HG02678 (cell line): ENCODE measurements at regions not wholly inside any gene's neighbourhood (a gene's known extent, or its start where the extent isn't known, plus 50 kb on each side); places are given as distances from the start of the nearest gene placed in this dataset.
A peak's percentile ranks its signal among the peaks of the same experiment; 100 is the strongest.

ENCODE experiments used
- ATAC-seq: cut with Tn5 transposase; IDR thresholded peaks from one replicate; pipeline ENCODE4 v1.9.1; 2021; ENCODE audit warnings: mild to moderate bottlenecking, moderate library complexity; ENCODE audit not compliant: unreplicated experiment

DNA sequence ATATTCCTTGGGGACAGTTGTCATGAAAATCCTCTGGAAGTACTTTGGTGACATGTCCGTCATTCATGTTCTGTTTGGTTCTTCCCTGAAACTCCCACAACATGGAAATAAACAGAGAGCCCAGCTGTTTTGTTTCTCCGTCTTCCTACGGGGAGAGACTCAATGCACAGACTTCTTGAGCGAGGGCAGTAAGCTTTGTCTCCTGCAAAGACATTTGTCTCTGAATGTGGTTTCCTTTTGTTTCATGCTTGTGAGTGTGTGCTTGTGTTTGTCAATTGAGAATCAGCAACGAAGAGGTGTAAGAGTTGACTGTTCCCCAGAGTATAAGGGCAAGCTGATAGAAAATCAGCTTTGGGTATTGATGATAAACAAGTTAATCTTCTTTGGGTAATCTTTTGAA lies 643.0 kb upstream of the RBFOX1 start:
- no peak for ATAC-seq

DNA sequence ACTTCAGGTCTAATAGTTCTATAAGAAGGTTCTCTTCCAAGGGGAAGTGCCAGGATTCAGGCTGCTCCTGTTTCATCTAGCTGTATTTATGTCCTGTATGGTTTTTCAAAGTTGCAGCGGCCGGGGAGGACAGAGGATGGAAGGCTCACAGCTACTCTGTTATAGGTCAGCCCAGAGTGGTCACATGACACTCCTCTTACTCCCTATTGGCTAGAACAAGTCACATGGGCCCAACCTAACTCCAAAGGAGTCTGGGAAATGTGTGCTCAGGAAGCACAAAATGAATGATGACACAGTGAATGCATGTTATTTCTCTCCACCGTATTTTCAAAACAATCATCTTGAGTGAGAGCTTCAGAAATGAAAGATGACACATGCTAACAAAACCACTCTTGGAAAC lies 645.1 kb upstream of the RBFOX1 start:
- ATAC-seq = no peak

DNA sequence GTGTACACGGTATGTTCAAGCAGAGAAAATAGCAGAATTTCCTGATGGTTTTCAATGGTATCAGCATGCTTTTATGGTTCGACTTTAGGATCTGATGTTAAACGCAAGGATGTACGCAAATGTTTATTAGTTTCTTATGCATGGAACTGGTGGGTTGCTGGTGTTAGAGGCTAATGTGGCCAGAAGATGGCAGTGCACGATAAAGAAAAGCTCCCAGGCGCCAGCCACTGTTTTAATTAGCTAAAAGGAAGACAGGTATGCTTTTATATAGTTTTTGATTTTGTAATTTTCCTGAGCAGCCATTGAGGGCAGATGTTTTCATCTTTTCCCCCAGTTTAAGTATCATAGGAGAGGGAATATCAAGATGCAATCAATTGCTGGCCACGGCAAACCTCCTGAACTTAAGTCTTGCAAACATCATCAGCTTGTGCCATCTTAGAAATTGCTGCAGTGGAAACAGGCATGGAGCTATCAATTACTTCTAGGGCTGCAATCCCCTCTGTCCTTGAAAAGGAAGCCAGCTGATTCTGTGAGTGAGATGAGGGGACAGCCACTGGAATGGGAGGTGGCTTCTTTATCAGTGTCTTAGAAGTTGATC lies 648.5 kb upstream of the RBFOX1 start:
- no peak for ATAC-seq

- ATAC-seq = peak; percentile 47
These were observed 650.4 kb upstream of the RBFOX1 start for GRCh38 chr16:6682142-6682811.

DNA sequence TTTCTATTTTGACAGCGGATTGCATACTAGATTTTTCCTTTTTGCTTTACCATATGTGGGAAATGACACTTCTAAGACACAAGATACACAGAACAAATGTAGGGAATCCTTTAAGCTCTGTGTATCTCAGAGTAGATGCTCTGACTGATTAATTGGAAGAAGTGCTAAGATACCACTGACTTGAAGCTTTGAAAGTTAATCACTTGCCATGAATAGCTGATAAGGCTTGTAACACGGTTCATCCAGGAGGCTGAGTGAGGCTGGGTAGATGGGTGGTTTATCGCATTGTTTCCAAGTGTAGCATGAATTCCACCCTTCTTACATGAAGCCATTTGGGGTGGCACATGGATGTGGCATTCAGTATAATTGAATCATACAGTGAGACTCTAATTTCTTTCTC lies 654.1 kb upstream of the RBFOX1 start:
- no peak for ATAC-seq

DNA sequence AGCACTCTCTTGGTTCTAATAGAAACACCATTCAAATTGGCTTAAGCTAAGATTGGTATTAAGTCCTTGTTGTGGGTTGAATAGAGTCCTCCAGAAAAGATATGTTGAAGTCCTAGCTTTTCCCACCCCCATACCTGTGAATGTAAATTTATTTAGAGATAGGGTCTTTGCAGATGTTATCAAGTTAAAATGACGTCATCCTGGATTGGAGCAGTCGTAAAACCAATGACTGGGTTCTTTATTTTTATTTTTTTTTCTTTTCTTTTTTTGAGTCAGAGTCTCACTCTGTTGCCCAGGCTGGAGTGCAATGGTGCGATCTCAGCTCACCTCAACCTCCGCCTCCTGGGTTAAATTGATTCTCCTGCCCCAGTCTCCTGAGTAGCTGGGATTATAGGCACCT lies 658.6 kb upstream of the RBFOX1 start:
- ATAC-seq = no peak

GRCh38 chr16:6672507-6672906 lies 660.1 kb upstream of the RBFOX1 start:
- no peak for ATAC-seq

GRCh38 chr16:6667393-6667792 lies 665.3 kb upstream of the RBFOX1 start:
- no peak for ATAC-seq

DNA sequence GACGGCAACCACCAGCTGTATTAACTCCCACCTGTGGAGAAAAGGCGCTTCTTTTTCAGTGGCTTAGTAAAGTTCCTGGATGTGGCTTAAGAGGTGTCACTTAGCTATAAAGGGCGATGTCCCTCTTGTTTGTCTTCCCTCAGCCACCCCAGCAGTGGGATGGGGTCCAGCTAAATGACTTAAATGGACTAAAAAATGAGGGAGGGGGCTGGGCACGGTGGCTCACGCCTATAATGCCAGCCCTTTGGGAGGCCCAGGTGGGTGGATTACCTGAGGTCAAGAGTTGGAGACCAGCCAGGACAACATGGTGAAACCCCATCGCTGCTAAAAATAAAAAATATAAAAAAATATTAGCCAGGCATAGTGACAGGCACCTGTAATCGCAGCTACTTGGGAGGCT lies 667.5 kb upstream of the RBFOX1 start:
- no peak for ATAC-seq

DNA sequence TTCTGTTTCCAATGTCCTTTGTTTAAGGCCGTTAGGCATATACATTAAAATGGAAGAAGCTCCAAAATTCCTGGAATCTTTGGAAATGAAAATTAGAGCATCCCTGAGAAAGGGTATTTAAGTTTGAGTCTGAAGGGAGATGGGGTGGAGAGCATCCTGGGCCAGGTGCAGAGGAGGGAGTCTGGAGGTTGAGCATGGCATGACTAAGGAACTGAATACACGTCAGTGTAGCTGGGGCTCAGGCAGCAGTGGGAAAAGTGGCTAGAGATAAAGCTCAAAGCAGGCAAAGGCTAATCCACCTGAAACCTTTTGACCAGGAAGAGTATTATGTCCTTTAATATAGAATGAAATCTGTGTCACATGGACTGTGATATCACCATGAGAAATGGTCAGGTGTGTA lies 669.0 kb upstream of the RBFOX1 start:
- ATAC-seq = no peak

DNA sequence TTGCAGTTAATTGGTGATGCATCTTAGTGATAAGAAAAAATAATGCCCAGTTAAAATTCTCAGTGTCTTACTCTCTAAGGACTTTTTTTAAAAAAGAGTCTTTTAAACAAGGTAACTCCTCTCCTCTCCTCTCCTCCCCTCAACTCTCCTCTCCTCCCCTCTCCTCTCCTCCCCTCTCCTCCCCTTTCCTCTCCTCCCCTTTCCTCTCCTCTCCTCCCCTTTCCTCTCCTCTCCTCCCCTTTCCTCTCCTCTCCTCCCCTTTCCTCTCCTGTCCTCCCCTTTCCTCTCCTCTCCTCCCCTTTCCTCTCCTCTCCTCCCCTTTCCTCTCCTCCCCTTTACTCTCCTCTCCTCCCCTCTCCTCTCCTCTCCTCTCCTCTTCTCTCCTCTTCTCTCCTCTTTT lies 675.9 kb upstream of the RBFOX1 start:
- ATAC-seq = no peak

- no peak for ATAC-seq
These were observed 685.8 kb upstream of the RBFOX1 start for GRCh38 chr16:6646891-6647290.

GRCh38 chr16:6645768-6646568 lies 686.7 kb upstream of the RBFOX1 start:
- ATAC-seq = no peak

DNA sequence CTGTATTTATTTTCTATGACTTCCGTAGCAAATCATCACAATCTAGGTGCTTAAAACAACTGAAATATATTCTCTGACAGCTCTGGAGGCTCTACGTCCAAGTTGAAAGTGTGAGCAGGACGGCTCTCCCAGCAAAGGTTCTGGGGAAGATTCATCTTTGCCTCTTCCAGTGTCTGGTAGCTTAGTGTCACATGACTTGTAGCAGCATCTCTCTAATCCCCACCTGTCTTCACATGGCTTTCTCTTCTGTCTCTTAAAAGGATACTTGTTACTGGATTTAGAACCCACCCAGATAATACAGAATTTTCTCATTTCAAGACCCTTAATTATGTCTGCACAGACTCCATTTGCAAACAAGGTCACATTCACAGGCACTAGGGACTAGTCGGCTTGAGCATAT lies 687.7 kb upstream of the RBFOX1 start:
- no peak for ATAC-seq

DNA sequence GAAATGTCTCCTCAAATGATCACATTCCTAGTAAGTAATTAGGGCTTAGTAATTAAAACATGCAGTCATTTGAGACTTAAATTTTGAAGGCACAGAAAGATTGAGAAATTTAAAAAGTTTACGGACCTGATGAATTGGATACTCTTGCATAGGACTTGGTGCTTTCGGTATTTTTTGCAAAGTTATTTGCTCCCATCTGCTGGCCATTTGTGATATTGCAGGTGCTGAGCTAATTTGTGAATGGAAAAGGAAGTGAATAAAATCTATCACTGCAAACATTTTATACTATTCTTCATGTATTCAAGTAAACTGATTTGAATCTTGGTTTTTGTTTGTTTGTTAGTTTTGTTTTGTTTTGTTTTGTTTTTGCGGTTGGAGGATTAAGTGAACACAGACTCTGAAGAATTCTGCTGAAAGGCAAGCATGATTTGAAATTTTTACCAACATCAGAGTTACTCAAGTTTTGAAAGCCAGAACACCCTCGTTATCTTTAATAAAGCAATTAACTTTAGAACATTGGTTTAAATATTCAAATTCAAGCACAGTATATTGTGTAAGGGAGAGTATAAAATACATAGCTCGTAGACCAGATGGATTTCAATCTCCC lies 689.5 kb upstream of the RBFOX1 start:
- no peak for ATAC-seq

DNA sequence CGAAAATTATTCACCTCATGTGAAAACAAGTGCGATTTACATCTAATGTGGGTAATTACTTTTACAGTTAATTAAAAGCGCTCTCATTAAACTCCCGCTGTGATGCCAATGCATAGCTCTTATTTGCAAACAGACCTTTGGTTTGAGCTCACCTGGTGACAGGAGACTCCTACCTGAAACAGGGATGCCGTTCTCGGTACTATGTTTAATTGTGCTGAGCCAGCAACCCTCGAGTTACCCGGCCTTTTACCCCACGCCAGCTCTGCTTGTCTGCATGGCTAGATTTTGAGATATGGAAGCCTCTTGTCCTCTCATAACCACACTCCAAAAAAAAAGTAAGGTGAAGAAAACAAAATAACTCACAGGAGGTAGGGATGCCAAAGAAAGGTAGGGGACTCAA lies 690.4 kb upstream of the RBFOX1 start:
- ATAC-seq = no peak

- no peak for ATAC-seq
These were observed 691.6 kb upstream of the RBFOX1 start for GRCh38 chr16:6641091-6641490.

DNA sequence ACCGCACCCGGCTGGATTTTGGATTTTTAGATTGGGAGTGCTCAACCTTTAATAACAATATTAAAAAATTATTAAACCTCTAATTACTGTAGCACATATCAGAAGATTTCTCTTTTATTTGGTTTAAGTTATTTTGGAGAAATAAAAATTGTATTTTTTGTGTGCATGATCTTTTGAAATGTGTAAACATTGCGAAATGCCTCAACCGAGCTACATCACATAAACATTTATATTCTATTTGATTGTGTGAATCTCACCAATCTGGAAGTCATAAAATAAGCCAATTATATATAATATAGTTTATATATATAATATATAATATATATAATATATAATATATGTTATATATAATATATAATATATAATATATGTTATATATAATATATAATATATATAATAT lies 696.2 kb upstream of the RBFOX1 start:
- ATAC-seq = no peak

GRCh38 chr16:6634151-6634550 lies 698.5 kb upstream of the RBFOX1 start:
- ATAC-seq = no peak

- ATAC-seq = no peak
These were observed 699.2 kb upstream of the RBFOX1 start for GRCh38 chr16:6633456-6633855.

- ATAC-seq = no peak
These were observed 703.5 kb upstream of the RBFOX1 start for GRCh38 chr16:6629110-6629509.

GRCh38 chr16:6625606-6626005 lies 707.0 kb upstream of the RBFOX1 start:
- no peak for ATAC-seq
